Head of caudate nucleus (tissue), 42 donors: ENCODE measurements at regions not wholly inside any gene's neighbourhood (a gene's known extent, or its start where the extent isn't known, plus 50 kb on each side); places are given as distances from the start of the nearest gene placed in this dataset.
"Not testable (repeated sequence)": the region's sequence is repeated elsewhere in the genome, so short reads cannot be mapped to it uniquely, and the experiment has no call there.

Experiments
- DNase-seq, 42 donors: peaks; one replicate each; pipeline versions ENCODE4 v3.0.0 to v3.0.0-alpha.2; 2020 to 2021; ENCODE audit warnings: mixed read lengths in 7 of 42
- intact Hi-C: fragments of 100-400 bp; cut with DNase I; formaldehyde crosslinking; loops from one replicate; pipeline ENCODE4 v1.15.0; 2022

- DNase-seq = peak in 21 of 42 donors; percentile 17 to 74 (median 45)
- intact Hi-C loops = no loop called here
These were observed 51.1 kb upstream of the ROPN1 start for GRCh38 chr3:124043023-124043422.

- intact Hi-C loops = no loop called here
- DNase-seq = no peak
These were observed 53.0 kb upstream of the ROPN1 start for GRCh38 chr3:124044956-124045355.

- no peak for DNase-seq
- intact Hi-C loops = no loop called here
These were observed 57.3 kb upstream of the ROPN1 start for GRCh38 chr3:124048967-124049798.

GRCh38 chr3:124051636-124052035 is 59.7 kb upstream of the ROPN1 start:
- DNase-seq = no peak
- intact Hi-C loops = no loop called here

GRCh38 chr3:124053871-124054270 is 61.9 kb upstream of the ROPN1 start:
- peak in 2 of 42 donors; percentile 7 to 23 for DNase-seq
- intact Hi-C loops = no loop called here

GRCh38 chr3:124056846-124057245 is 64.9 kb upstream of the ROPN1 start:
- no peak for DNase-seq
- intact Hi-C loops = no loop called here

- intact Hi-C loops = no loop called here
These were observed 65.5 kb upstream of the ROPN1 start for GRCh38 chr3:124057420-124057819.

GRCh38 chr3:124059580-124059979 is 67.7 kb upstream of the ROPN1 start:
- no peak for DNase-seq
- intact Hi-C loops = no loop called here

More at GRCh38 chr3:124057420-124057819, 65.5 kb upstream of the ROPN1 start:
- DNase-seq = peak in 2 of 42 donors; percentile 11 to 45

- intact Hi-C loops = no loop called here
- DNase-seq = no peak
These were observed 71.4 kb upstream of the ROPN1 start for GRCh38 chr3:124063197-124063909.

- no peak for DNase-seq
- intact Hi-C loops = no loop called here
These were observed 72.1 kb upstream of the ROPN1 start for GRCh38 chr3:124064050-124064449.

- DNase-seq, intact Hi-C loops: not testable (repeated sequence)
These were observed 74.6 kb upstream of the ROPN1 start for GRCh38 chr3:124066543-124066942.

GRCh38 chr3:124069706-124070105 is 77.8 kb upstream of the ROPN1 start:
- DNase-seq, intact Hi-C loops: not testable (repeated sequence)

- intact Hi-C loops, DNase-seq: not testable (repeated sequence)
These were observed 83.2 kb upstream of the ROPN1 start for GRCh38 chr3:124075090-124075489.

- intact Hi-C loops = no loop called here
- peak in 3 of 42 donors; percentile 21 to 64 (median 40) for DNase-seq
These were observed 83.8 kb upstream of the ROPN1 start for GRCh38 chr3:124075753-124076152.

GRCh38 chr3:124076235-124076634 is 84.3 kb upstream of the ROPN1 start:
- intact Hi-C loops = no loop called here
- DNase-seq = no peak

- DNase-seq = peak in 28 of 42 donors; percentile 18 to 82 (median 52)
- intact Hi-C loops = no loop called here
These were observed 87.3 kb upstream of the ROPN1 start for GRCh38 chr3:124078953-124079911.

GRCh38 chr3:124079912-124080276 is 88.0 kb upstream of the ROPN1 start:
- intact Hi-C loops = loop anchor here (5.0 kb wide), 1 partner anchor 63 kb away; no protein-coding TSS in a partner anchor
- no peak for DNase-seq

- intact Hi-C loops = loop anchor here (5.0 kb wide), 1 partner anchor 65 kb away; no protein-coding TSS in a partner anchor
- DNase-seq = no peak
These were observed 90.4 kb upstream of the ROPN1 start for GRCh38 chr3:124082343-124082742.
